ENCODE measurements at regions not wholly inside any gene's neighbourhood (a gene's known extent, or its start where the extent isn't known, plus 50 kb on each side); places are given as distances from the start of the nearest gene placed in this dataset.

- no peak for TF ChIP-seq FOXP2 (optimal IDR thresholded peaks at IDR 0.05; ENCODE audit: borderline replicate concordance, extremely low read depth, extremely low read length, insufficient read depth)
- no peak for TF ChIP-seq POLR2AphosphoS5 (IDR thresholded peaks at IDR 0.05; ENCODE audit: low read depth, low read length)
- TF ChIP-seq REST (IDR thresholded peaks at IDR 0.05; ENCODE audit: insufficient read depth in 1 of 2, low read depth in 2 of 2, low read length in 2 of 2): no peak
- TF ChIP-seq SIN3A (IDR thresholded peaks at IDR 0.05; ENCODE audit: borderline replicate concordance, insufficient read depth, low read length): no peak
- no peak for TF ChIP-seq TAF1 (IDR thresholded peaks at IDR 0.05; ENCODE audit: borderline replicate concordance, insufficient read depth, low read length)
These were observed 102.3 kb upstream of the MCHR2 start for GRCh38 chr6:100096341-100096740.

- TF ChIP-seq FOXP2 (optimal IDR thresholded peaks at IDR 0.05; ENCODE audit: borderline replicate concordance, extremely low read depth, extremely low read length, insufficient read depth) (no peak), POLR2AphosphoS5 (IDR thresholded peaks at IDR 0.05; ENCODE audit: low read depth, low read length) (no peak), TAF1 (IDR thresholded peaks at IDR 0.05; ENCODE audit: borderline replicate concordance, insufficient read depth, low read length) (no peak), SIN3A (IDR thresholded peaks at IDR 0.05; ENCODE audit: borderline replicate concordance, insufficient read depth, low read length) (no peak), REST (IDR thresholded peaks at IDR 0.05; ENCODE audit: insufficient read depth in 1 of 2, low read depth in 2 of 2, low read length in 2 of 2) (no peak)
These were observed 99.4 kb upstream of the MCHR2 start for GRCh38 chr6:100093405-100093804.

- no peak for TF ChIP-seq SIN3A (IDR thresholded peaks at IDR 0.05; ENCODE audit: borderline replicate concordance, insufficient read depth, low read length)
- no peak for TF ChIP-seq FOXP2 (optimal IDR thresholded peaks at IDR 0.05; ENCODE audit: borderline replicate concordance, extremely low read depth, extremely low read length, insufficient read depth)
- TF ChIP-seq REST (IDR thresholded peaks at IDR 0.05; ENCODE audit: insufficient read depth in 1 of 2, low read depth in 2 of 2, low read length in 2 of 2): no peak
- no peak for TF ChIP-seq POLR2AphosphoS5 (IDR thresholded peaks at IDR 0.05; ENCODE audit: low read depth, low read length)
- TF ChIP-seq TAF1 (IDR thresholded peaks at IDR 0.05; ENCODE audit: borderline replicate concordance, insufficient read depth, low read length): no peak
These were observed 94.0 kb upstream of the MCHR2 start for GRCh38 chr6:100088009-100088408.

GRCh38 chr6:100084991-100085364 is 91.0 kb upstream of the MCHR2 start:
- TF ChIP-seq TAF1 (IDR thresholded peaks at IDR 0.05; ENCODE audit: borderline replicate concordance, insufficient read depth, low read length): no peak
- TF ChIP-seq POLR2AphosphoS5 (IDR thresholded peaks at IDR 0.05; ENCODE audit: low read depth, low read length): no peak
- TF ChIP-seq FOXP2 (optimal IDR thresholded peaks at IDR 0.05; ENCODE audit: borderline replicate concordance, extremely low read depth, extremely low read length, insufficient read depth): no peak
- TF ChIP-seq REST (IDR thresholded peaks at IDR 0.05; ENCODE audit: insufficient read depth in 1 of 2, low read depth in 2 of 2, low read length in 2 of 2): no peak
- no peak for TF ChIP-seq SIN3A (IDR thresholded peaks at IDR 0.05; ENCODE audit: borderline replicate concordance, insufficient read depth, low read length)
